HT1080 (cell line): ENCODE measurements at regions not wholly inside any gene's neighbourhood (a gene's known extent, or its start where the extent isn't known, plus 50 kb on each side); places are given as distances from the start of the nearest gene placed in this dataset.
"Not testable (repeated sequence)": the region's sequence is repeated elsewhere in the genome, so short reads cannot be mapped to it uniquely, and the experiment has no call there.

Experiments used
- DNase-seq: peaks from one replicate; pipeline ENCODE4 v3.0.0-alpha.2; 2015; ENCODE audit warnings: low read depth

DNA sequence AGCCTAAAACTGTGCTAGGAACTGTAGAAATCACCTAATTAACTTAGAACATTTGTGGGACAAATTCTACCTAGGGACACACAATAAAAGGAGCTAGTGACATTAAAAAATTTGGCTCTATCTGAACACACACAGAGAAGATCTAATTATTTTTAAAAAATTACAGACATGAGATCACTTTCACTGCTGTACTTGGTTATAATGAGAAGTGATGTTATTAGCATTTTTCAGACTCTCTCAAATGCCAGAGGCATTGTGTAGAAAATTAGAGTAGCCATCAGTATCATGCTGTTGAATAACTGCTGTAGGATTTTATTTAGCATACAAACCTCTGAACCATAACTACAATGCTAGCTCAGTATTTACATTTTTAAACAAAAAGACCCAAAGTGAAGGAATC lies 109.1 kb upstream of the ANK2 start:
- DNase-seq: no peak

GRCh38 chr4:112942077-112942476 lies 107.4 kb upstream of the ANK2 start:
- DNase-seq: no peak

- no peak for DNase-seq
These were observed 106.5 kb upstream of the ANK2 start for GRCh38 chr4:112942997-112943396.

GRCh38 chr4:112944006-112944405 lies 105.4 kb upstream of the ANK2 start:
- no peak for DNase-seq

GRCh38 chr4:112946127-112946526 lies 103.3 kb upstream of the ANK2 start:
- no peak for DNase-seq

DNA sequence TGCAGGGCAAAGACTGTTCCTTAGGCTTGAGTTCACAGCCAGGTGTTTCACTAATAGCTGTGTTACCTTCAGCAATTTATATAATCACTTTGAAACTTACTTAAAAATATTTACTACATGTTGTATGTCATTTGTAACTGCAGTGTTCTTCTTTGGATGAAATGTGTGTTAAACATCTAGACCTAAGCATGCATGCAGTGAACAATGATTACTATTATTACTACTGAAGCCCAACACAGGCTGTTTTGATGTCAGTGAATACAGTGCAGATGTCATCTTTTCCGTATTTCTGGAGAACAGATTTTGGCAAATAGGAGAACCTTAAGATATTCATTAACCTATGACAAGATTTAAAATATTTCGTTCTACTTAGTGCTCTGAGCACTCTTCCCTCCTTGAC lies 101.8 kb upstream of the ANK2 start:
- no peak for DNase-seq

DNA sequence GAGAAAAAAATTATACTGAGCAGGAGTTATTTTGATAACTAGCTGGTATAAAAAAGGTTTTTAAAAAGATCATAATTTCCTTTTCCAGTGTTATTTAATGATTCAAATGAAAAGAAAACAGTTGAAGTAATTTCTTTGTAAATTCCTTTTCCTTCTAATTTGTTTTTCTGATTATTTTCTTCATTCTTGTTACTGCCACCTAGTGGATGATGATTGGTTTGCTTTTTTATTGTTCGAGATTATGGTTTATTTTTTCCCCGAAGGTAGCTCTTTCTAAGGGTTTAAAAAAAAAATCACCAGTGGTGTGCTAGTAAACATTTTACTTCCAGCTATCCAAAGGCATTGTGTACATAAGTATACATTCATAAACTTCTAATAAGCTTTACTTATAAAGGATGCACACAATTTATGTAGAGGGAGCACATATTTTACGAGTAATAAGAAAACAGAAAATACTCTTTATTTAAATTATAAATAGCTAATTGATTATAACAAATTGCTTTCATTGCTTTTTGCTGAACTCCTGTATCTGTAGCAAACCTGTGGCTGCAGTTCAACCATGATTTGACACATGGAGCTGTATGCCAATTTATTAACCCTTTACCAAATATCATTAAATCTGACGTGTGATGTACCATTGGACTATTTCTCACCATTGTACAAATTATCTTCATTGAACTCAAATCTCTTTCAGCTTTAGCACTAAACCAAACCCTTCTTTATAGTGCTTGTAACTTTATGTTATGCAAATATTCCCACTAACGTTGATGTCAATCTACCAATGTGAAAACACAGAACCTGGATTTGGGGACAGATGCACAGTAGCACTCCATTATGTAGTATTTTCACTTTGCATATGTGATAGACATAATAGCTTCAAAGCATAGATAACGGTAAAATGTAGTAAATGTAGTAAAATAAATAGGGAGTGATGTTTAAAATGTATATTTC lies 97.8 kb upstream of the ANK2 start:
- peak; percentile 22 for DNase-seq

GRCh38 chr4:112952313-112952700 lies 97.1 kb upstream of the ANK2 start:
- no peak for DNase-seq

DNA sequence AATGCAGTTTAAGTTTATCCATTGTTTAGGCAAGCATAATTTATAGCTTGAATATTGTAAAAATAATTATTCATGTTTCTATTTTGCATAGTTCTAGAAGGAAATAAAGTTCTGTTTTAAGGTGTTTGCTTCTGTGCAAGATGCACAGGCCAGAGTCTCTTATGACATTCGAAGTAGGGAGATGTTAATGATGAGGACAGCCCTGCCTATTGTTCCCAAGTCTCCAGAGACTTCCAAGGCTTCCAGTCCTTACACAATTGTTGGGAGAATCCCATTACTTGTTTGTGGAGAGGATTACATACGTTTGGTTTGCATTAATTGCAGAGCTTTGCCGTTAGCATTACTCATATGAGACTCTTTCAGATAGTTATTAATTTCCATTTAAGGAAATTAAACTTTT lies 96.2 kb upstream of the ANK2 start:
- no peak for DNase-seq

DNA sequence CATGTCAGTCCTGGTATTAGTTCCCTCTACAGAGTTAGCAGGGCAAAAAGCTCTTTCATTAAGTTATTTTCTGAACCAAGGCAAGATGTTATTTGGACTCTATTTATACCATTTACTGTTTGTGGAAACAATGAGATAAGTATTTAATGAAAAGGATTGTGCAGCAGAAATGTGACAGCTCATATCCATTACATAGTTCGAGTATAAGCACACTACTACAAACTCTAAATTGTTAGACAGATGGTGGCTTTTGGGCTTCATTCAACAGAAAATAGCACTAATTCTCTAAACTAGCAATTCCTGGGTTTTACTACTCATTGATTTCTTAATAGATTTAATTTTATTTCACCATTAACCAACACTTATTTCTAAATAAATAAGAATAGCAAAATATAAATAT lies 95.2 kb upstream of the ANK2 start:
- DNase-seq: no peak

- no peak for DNase-seq
These were observed 93.0 kb upstream of the ANK2 start for GRCh38 chr4:112956484-112956896.

GRCh38 chr4:112957764-112958163 lies 91.7 kb upstream of the ANK2 start:
- DNase-seq: not testable (repeated sequence)

DNA sequence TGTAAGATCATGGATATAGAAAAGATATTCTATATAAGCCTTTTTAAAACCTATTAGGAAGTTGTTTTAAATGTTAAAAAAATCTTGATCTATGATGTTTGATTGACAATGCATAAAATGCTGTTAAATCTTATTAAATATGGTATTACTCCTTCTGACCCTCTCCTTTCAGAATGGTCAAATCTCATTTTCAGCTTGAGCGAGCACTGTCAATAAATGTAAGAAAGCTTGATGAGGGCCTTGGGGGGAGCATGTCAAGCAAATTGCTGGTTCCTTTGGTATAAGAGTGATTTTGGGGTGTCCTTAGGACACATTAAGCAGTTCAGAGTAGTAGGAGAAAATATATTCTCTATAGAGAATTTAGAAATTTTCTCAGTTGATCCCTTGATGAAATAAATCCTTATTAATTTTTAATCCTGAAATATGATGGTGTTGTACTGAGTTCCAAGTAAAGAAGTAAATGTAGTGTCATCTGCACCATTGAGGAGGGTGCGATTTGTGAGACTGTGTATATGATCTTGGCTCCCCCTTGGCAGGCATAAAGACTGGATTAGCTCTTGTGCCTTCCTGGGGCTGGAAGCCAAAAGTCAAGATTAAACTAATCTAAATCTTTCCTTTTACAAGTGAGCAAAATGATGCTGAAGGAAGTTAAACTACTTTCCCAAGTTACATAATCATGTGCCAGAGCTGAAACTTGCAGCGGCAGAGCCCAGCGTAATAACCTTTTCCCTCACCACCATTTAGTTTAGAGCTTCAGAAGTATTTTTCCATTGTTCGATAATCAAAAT lies 82.6 kb upstream of the ANK2 start:
- DNase-seq: no peak

DNA sequence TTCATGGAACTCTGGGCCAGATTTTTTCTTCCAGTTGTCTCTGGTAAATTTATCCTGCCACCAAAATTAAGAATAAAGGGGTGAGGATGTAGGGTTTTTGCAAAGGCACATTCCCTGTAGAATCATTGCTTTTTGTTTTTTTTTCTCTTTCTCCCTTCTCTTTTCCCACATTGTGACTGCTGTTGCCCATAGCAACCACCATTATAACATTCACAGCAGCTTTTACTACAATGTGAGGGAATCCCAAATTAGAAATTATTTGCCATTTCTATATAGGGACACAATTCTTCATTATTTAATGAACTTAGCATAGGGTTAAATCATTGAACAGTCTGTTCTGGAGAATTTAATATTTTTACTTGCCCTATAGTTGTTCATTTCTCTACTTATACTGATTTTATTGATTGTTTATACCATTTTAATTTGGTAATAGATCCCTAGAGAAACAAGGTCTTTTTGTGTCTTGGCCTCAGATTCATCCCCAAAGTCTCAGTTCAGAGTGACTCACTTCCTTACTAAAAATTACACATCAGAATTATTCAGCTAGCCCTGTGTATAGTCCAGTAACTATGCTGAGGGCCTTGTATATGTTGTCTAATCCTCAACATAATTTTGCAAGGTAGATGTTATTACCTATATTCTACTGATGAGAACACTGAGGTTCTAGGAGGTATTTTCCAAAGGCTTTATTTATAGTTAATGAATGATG lies 80.8 kb upstream of the ANK2 start:
- DNase-seq: peak; percentile 76

DNA sequence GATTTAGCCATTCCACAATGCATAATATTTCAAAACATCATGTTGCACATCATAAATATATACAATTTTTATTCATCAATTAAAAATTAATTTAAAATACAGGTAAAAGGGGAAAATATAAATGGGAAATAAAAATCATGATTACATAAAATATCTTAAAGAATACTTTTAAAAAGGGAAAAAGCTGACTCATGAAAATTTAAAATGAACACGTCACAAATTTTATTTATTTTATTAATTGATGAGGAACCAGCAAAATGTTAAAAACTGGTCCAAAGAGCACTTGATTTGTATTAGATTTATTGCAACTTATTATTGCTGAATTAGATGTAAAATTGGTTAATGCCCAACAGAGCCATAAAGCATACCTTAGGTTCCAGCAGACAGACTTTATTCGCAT lies 78.5 kb upstream of the ANK2 start:
- DNase-seq: no peak

- no peak for DNase-seq
These were observed 75.7 kb upstream of the ANK2 start for GRCh38 chr4:112973750-112974251.

DNA sequence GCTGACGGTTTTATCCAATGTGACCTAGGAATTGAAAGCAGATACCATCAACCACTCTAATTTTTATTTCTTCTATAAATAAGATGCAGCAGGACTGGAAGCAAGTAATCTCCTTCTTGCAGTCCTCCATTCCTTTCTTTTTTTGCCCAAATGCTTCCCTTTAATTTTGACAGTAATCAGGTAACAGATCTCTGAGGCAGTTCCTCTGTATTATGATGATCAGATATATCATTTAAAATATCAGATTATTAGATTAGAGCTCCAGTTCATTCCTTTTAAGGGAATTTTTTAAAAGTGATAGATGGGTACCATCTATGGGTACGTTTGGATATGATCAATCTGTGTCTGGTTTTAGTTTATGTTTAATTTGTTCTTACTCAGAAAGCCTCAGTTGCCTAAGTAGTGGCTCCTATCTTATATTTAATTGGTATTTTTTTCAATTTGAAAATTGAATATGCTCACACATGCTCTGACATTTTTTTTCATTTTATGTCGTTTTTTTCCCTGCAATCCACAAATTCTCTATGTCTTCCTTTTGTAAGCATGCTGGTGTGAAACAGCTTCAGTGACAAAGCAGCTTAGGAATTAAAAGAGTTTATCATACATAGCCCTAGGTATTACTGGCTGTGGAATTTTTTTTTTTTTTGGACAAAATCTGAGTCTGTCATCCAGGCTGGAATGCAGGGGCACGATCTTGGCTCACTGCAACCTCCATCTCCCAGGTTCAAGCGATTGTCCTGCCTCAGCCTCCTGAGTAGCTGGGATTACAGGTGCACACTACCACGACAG lies 73.7 kb upstream of the ANK2 start:
- DNase-seq: no peak

GRCh38 chr4:112978691-112979472 lies 70.6 kb upstream of the ANK2 start:
- peak; percentile 76 for DNase-seq

GRCh38 chr4:112979881-112980421 lies 69.5 kb upstream of the ANK2 start:
- DNase-seq: no peak

- DNase-seq: no peak
These were observed 66.8 kb upstream of the ANK2 start for GRCh38 chr4:112982680-112983079.
